Panc1 (cell line): ENCODE measurements at regions not wholly inside any gene's neighbourhood (a gene's known extent, or its start where the extent isn't known, plus 50 kb on each side); places are given as distances from the start of the nearest gene placed in this dataset.

Experiments used
- ATAC-seq: fragments of 200-7000 bp; cut with Tn5 transposase; 2 replicates; pipeline ENCODE4 v1.9.1; 2020; ENCODE audit warnings: mild to moderate bottlenecking, moderate library complexity
- BruUV-seq: library from RNA; stranded (reverse); fragments of 400-500 nt; replicated peaks from 2 replicates; lab custom pipeline; 2021; lab: Mats Ljungman, UMichigan
- CTCF ChIA-PET: fragments of 300-600 bp; sonication (Branson Sonifier 250); formaldehyde crosslinking; loops from one replicate; lab custom pipeline; 2022; ENCODE audit warnings: antibody characterized with exemption; lab: Charles Lee
- POLR2A ChIA-PET: fragments of 300-600 bp; sonication (Branson Sonifier 250); formaldehyde crosslinking; loops from one replicate; lab custom pipeline; 2022; ENCODE audit warnings: antibody characterized with exemption; lab: Charles Lee
- DNase-seq: peaks from one replicate; pipeline ENCODE4 v3.0.0-alpha.2; 2010; ENCODE audit warnings: low read depth, low spot score
- H3K27ac ChIP-seq: 2 replicates; pipeline ENCODE4 v1.5.1; 2011; ENCODE audit warnings: mild to moderate bottlenecking, low read length, inconsistent platforms
- H3K27me3 ChIP-seq: fragments of 200-500 bp; sonication (Bioruptor generic); 2 replicates; pipeline ENCODE4 v1.6.0; 2014; ENCODE audit warnings: low read length, inconsistent platforms; ENCODE audit not compliant: control insufficient read depth, insufficient read depth
- H3K36me3 ChIP-seq: fragments of 200-500 bp; sonication (Bioruptor generic); 2 replicates; pipeline ENCODE4 v1.5.1; 2014; ENCODE audit warnings: inconsistent platforms, mild to moderate bottlenecking, low read length, moderate library complexity; ENCODE audit not compliant: control insufficient read depth, insufficient read depth
- H3K4me1 ChIP-seq: 2 replicates; pipeline ENCODE4 v1.5.1; 2011; ENCODE audit warnings: inconsistent platforms, mild to moderate bottlenecking, low read length, moderate library complexity; ENCODE audit not compliant: control insufficient read depth, insufficient read depth
- H3K4me3 ChIP-seq, 2 experiments: 2 replicates each; pipeline ENCODE4 v1.5.1; 2011 to 2012; ENCODE audit warnings: low read depth in 2 of 2, low read length in 2 of 2, mild to moderate bottlenecking in 2 of 2, inconsistent platforms in 1 of 2, moderate library complexity in 1 of 2
- H3K9me3 ChIP-seq: fragments of 200-500 bp; sonication (Bioruptor generic); 2 replicates; pipeline ENCODE4 v1.5.1; 2014; ENCODE audit warnings: low read depth, mild to moderate bottlenecking, inconsistent platforms, low read length, moderate library complexity; ENCODE audit not compliant: control insufficient read depth, insufficient read depth
- CTCF ChIP-seq: fragments of 450-650 bp; IDR thresholded peaks from 2 replicates; pipeline ENCODE4 v1.5.1; 2017; ENCODE audit warnings: mild to moderate bottlenecking
- POLR2AphosphoS5 ChIP-seq: IDR thresholded peaks from 2 replicates; pipeline ENCODE4 v1.6.1; 2012; ENCODE audit warnings: mild to moderate bottlenecking, low read depth, low read length, moderate library complexity
- REST ChIP-seq, 2 experiments: IDR thresholded peaks; 2 replicates each; pipeline ENCODE4 v1.6.1; 2011 to 2012; ENCODE audit warnings: low read depth in 2 of 2, control low read depth in 1 of 2, low read length in 1 of 2, mild to moderate bottlenecking in 1 of 2, moderate library complexity in 1 of 2; ENCODE audit not compliant: insufficient read depth in 1 of 2
- SIN3A ChIP-seq: IDR thresholded peaks from 2 replicates; pipeline ENCODE4 v1.6.1; 2012; ENCODE audit warnings: low read depth, mild to moderate bottlenecking, low read length, moderate library complexity, borderline replicate concordance; ENCODE audit not compliant: insufficient read depth
- TCF7L2 ChIP-seq: IDR thresholded peaks from 2 replicates; pipeline ENCODE4 v1.6.1; 2011; ENCODE audit warnings: mild to moderate bottlenecking, low read depth, low read length, inconsistent platforms
- in situ Hi-C: cut with HindIII; loops from 2 replicates; pipeline ENCODE4 v1.10.0; 2016; ENCODE audit warnings: low sequenced_read_pairs, low pct_unique_long_range_greater_than_20kb
- intact Hi-C: fragments of 100-400 bp; cut with micrococcal nuclease; formaldehyde crosslinking; loops from one replicate; pipeline ENCODE4 v1.10.0; 2022; ENCODE audit not compliant: unreplicated experiment

- Histone ChIP-seq H3K4me1 (no peaks in the 10 kb centered on the region), H3K9me3 (no peaks in the 10 kb centered on the region), H3K4me3 (no peak overlapping the region), H3K27me3 (no peaks in the 10 kb centered on the region), H3K27ac (no peak overlapping the region), H3K36me3 (no peaks in the 10 kb centered on the region)
- intact Hi-C loops: no loop called here
- ChIA-PET POLR2A (no interaction called here), CTCF (no interaction called here)
- DNase-seq (no peak), ATAC-seq (no peak)
- in situ Hi-C loops: no loop called here
- BruUV-seq: no TSS peak
- TF ChIP-seq REST (IDR thresholded peaks at IDR 0.05; ENCODE audit: insufficient read depth in 1 of 2, low read depth in 2 of 2, low read length in 1 of 2) (no peak), SIN3A (no peak), CTCF (no peak), TCF7L2 (no peak), POLR2AphosphoS5 (no peak)
These were observed 403.1 kb downstream of the BCL11B start for GRCh38 chr14:98868866-98869265.

- H3K4me3 ChIP-seq: no peak overlapping the region
- ATAC-seq (no peak), DNase-seq (no peak)
- TF ChIP-seq POLR2AphosphoS5 (no peak), TCF7L2 (no peak), SIN3A (no peak), CTCF (no peak), REST (IDR thresholded peaks at IDR 0.05; ENCODE audit: insufficient read depth in 1 of 2, low read depth in 2 of 2, low read length in 1 of 2) (no peak)
- H3K36me3 ChIP-seq: no peaks in the 10 kb centered on the region
- no peaks in the 10 kb centered on the region for H3K9me3 ChIP-seq
- no peaks in the 10 kb centered on the region for H3K4me1 ChIP-seq
- no TSS peak for BruUV-seq
- no peaks in the 10 kb centered on the region for H3K27me3 ChIP-seq
- intact Hi-C loops (no loop called here), in situ Hi-C loops (no loop called here)
- CTCF ChIA-PET: no interaction called here
- POLR2A ChIA-PET: no interaction called here
- H3K27ac ChIP-seq: no peak overlapping the region
These were observed 400.2 kb downstream of the BCL11B start for GRCh38 chr14:98871796-98872195.
